GM12874 (cell line): ENCODE measurements at regions not wholly inside any gene's neighbourhood (a gene's known extent, or its start where the extent isn't known, plus 50 kb on each side); places are given as distances from the start of the nearest gene placed in this dataset.

Experiments
- TF ChIP-seq, protein P1 (sequence below): IDR thresholded peaks from 2 replicates; pipeline ENCODE4 v1.5.1; 2011; ENCODE audit warnings: low read depth, mild to moderate bottlenecking, control low read depth, low read length, moderate library complexity; ENCODE audit not compliant: insufficient read depth

DNA sequence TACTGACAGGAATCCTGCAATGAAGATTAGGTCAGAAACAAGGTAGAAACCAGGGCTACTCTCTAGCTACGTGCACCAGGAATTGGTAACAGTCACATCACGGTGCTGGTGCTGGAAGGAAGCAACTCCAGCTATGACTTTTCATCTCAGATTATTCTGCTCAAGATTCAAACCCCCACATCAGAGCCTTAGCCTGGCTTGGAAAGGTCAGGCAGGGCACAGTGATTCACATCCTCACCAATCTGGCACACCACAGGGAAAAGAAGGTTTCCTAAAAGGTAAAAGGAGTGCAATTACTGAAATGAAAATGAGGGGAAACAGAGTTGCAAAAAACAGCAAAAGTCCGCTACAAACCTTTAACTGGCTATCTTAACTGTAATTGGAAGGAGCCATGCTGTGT, 240.2 kb upstream of the NPSR1 start:
- TF ChIP-seq, protein P1, sequence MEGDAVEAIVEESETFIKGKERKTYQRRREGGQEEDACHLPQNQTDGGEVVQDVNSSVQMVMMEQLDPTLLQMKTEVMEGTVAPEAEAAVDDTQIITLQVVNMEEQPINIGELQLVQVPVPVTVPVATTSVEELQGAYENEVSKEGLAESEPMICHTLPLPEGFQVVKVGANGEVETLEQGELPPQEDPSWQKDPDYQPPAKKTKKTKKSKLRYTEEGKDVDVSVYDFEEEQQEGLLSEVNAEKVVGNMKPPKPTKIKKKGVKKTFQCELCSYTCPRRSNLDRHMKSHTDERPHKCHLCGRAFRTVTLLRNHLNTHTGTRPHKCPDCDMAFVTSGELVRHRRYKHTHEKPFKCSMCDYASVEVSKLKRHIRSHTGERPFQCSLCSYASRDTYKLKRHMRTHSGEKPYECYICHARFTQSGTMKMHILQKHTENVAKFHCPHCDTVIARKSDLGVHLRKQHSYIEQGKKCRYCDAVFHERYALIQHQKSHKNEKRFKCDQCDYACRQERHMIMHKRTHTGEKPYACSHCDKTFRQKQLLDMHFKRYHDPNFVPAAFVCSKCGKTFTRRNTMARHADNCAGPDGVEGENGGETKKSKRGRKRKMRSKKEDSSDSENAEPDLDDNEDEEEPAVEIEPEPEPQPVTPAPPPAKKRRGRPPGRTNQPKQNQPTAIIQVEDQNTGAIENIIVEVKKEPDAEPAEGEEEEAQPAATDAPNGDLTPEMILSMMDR = no peak

DNA sequence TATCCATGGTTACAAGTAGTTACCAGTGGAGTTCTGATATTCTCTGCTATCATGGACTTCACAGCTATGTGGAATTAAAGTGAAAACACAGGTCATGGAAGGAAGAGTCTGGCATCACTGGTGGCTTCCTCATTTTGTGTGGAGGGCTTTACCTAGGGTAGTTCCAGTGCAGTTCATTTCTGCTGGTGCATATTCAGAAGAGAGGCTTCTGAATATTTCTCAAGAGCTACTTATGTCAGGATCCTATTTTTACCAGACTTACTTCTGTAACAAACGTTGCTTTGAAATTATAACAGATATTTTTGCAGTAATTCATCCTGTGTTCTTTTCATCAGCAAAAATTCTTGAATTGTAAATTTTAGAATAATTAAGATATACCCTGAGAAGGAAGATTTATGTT, 236.5 kb upstream of the NPSR1 start:
- TF ChIP-seq, protein P1 = no peak

DNA sequence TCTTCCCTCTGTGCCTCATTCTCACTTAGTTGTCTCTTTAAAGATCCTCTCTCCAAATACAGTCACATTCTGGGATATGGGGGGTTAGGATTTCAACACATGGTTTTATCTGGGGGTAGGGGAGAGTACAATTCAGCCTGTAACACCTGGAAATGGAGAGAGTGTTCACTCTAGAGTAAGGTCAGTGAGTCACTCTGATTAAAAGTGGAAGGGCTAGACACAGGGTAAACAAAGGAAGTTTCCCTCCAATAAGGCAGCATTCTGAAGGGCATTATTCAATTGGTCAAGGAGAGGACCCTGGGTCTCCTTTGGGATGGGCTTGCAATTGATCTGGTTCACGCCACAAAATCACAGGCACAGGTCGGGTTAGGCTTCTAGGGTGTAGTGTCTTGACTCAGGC, 232.8 kb upstream of the NPSR1 start:
- TF ChIP-seq, protein P1 = no peak

DNA sequence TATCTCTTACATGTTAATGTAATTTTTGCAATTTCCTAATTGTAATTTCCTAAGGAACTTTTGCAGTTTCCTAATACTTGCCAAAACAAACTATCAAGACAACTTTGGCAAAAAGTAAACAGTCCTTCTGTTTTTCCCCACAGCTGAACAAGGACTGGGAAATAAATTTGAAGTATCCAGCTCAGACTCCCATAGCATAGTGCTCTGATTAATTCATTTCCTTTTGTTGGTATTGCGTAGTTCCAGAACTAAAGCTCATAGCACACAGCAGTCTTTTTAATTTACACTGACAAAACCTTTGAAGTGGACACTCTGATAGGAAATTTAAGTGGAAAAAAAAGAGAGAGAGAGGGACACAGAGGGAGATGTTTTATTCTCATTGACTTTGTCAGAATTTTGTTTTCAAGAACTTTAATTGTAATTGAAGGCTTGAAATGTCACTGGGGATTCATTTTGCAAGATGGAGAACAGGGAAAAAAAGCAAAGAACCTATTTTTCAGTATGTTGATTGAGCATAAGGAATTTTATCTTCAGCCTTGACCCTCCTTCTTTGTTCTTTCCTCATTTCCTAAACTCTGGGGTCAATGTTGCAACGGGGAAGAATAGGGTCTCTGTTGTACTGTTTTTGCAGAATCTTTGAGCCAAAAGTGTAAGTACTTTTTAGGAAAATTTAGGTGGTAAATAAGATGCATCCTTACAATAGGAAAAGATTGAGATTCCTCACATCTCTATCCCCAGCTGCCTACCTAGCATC, 232.2 kb upstream of the NPSR1 start:
- TF ChIP-seq, protein P1 = no peak

DNA sequence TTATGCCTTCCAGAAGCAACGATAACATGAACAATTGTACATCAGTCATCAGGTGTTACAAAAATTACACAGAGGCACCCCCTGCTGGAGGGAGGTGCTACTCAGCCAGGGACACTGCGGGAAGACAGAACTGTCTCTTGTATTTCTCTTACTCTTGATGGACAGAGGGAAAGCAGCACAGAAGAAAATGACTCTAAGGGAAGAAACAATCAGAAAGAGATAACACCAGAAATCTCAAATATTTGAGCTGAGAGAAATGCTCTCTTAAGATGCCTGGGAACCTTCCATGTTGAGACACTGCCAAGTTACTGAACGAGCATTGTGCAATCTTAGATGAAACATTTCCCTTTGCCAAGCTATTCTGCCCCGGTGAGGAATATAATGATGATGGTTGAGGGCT, 227.6 kb upstream of the NPSR1 start:
- TF ChIP-seq, protein P1 = peak; percentile 59; the same call in 1 of the 2 replicates

DNA sequence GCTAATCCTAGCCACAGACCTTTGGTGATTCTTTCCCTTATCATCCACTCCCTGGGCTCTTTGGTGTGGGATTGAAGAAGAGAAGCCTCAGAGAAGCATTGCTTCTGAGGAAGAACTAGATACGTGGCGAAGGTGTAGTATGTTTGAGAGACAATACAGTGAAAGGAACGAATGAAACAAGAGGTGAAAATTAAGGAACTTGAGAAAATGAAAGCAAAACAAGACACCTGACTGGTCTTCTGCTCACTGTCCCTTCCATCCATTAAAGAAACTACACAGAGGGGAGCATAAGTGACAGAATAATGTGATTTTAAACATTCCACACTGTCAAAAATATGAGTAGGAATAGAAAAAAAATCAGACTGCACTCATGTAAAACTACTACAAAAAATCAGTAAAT, 219.6 kb upstream of the NPSR1 start:
- TF ChIP-seq, protein P1 = no peak

DNA sequence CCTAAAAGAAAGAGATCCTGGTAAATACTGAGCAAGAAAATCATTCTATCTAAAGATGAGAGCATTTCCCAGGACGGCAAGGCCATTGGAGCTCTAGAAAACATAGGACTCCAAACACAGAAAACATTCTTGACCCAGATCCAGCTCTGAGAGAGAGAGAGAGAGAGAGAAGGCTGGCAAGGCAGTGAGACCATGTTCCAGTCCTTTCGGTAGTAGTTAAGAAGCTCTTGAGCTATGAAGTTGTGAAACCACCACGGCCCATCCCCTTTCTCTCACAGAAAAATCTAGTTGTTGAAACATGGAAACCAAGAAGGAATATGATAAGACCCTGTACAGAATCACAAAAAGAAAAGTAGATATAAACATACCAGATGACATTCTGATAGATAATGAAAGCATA, 212.4 kb upstream of the NPSR1 start:
- TF ChIP-seq, protein P1 = no peak
